Neural cell (in vitro differentiated cells): ENCODE measurements at regions not wholly inside any gene's neighbourhood (a gene's known extent, or its start where the extent isn't known, plus 50 kb on each side); places are given as distances from the start of the nearest gene placed in this dataset.

Source experiments
- H2AFZ ChIP-seq: fragments of 200-600, 300-800 bp; sonication (generic), shearing (Covaris generic); 2 replicates; pipeline ENCODE4 v1.6.0; 2014; ENCODE audit warnings: low read depth, mild to moderate bottlenecking, antibody characterized with exemption, low read length, moderate library complexity
- H3F3A ChIP-seq: fragments of 200-600 bp; shearing (Covaris generic); 2 replicates; pipeline ENCODE4 v1.6.1; 2016; ENCODE audit warnings: mild to moderate bottlenecking, moderate library complexity, mixed read lengths, antibody characterized with exemption, low read length; ENCODE audit not compliant: insufficient read depth, poor library complexity, severe bottlenecking
- H3K27ac ChIP-seq: fragments of 200-600, 300-800 bp; sonication (generic), shearing (Covaris generic); 2 replicates; pipeline ENCODE4 v1.5.1; 2014; ENCODE audit warnings: mild to moderate bottlenecking, low read length, moderate library complexity
- H3K27me3 ChIP-seq: fragments of 300-800, 200-600 bp; sonication (generic), shearing (Covaris generic); 2 replicates; pipeline ENCODE4 v1.6.0; 2014; ENCODE audit warnings: mild to moderate bottlenecking, low read depth, low read length, moderate library complexity; ENCODE audit not compliant: insufficient read depth
- H3K36me3 ChIP-seq: fragments of 300-800, 200-600 bp; sonication (generic), shearing (Covaris generic); 2 replicates; pipeline ENCODE4 v1.5.1; 2014; ENCODE audit warnings: mild to moderate bottlenecking, antibody characterized with exemption, low read length, moderate library complexity; ENCODE audit not compliant: insufficient read depth
- H3K4me2 ChIP-seq: fragments of 300-800, 200-600 bp; sonication (generic), shearing (Covaris generic); 2 replicates; pipeline ENCODE4 v1.6.0; 2014; ENCODE audit warnings: mild to moderate bottlenecking, low read length
- H3K4me3 ChIP-seq: fragments of 300-800, 200-600 bp; sonication (generic), shearing (Covaris generic); 2 replicates; pipeline ENCODE4 v1.5.1; 2014; ENCODE audit warnings: mild to moderate bottlenecking, low read length, moderate library complexity
- H3K79me2 ChIP-seq: fragments of 200-600 bp; shearing (Covaris generic); replicated peaks from 2 replicates; pipeline ENCODE4 v1.6.0; 2014; ENCODE audit warnings: mild to moderate bottlenecking, low read length, moderate library complexity; ENCODE audit not compliant: insufficient read depth
- H3K9ac ChIP-seq: fragments of 300-800, 200-600 bp; sonication (generic), shearing (Covaris generic); 2 replicates; pipeline ENCODE4 v1.6.1; 2016; ENCODE audit warnings: mild to moderate bottlenecking, low read length, mixed read lengths
- H3K9me2 ChIP-seq: fragments of 200-600 bp; shearing (Covaris generic); 2 replicates; pipeline ENCODE4 v1.6.1; 2016; ENCODE audit warnings: mild to moderate bottlenecking, low read length, mixed read lengths; ENCODE audit not compliant: insufficient read depth
- H3K9me3 ChIP-seq: fragments of 200-600, 300-800 bp; sonication (generic), shearing (Covaris generic); 2 replicates; pipeline ENCODE4 v1.6.1; 2016; ENCODE audit warnings: mild to moderate bottlenecking, mixed run types, low read length, moderate library complexity, mixed read lengths
- H4K20me1 ChIP-seq: fragments of 200-600 bp; shearing (Covaris generic); 2 replicates; pipeline ENCODE4 v1.6.1; 2016; ENCODE audit warnings: mild to moderate bottlenecking, mixed run types; ENCODE audit not compliant: insufficient read depth
- EP300 ChIP-seq: fragments of 450-650 bp; conservative IDR thresholded peaks from 2 replicates; pipeline ENCODE4 v1.6.1; 2014; ENCODE audit warnings: antibody characterized with exemption, mild to moderate bottlenecking, moderate library complexity; ENCODE audit not compliant: poor library complexity, severe bottlenecking
- EZH2 ChIP-seq: fragments of 200-600, 300-800 bp; shearing (Covaris generic), sonication (generic); IDR thresholded peaks from 2 replicates; pipeline ENCODE4 v1.6.1; 2014; ENCODE audit warnings: antibody characterized with exemption, low read length, borderline replicate concordance, mild to moderate bottlenecking; ENCODE audit not compliant: insufficient read depth, poor library complexity, severe bottlenecking
- MXI1 ChIP-seq: fragments of 450-650 bp; conservative IDR thresholded peaks from 2 replicates; pipeline ENCODE4 v1.6.1; 2014; ENCODE audit warnings: antibody characterized with exemption, mild to moderate bottlenecking; ENCODE audit not compliant: poor library complexity, severe bottlenecking
- POLR2AphosphoS5 ChIP-seq: IDR thresholded peaks from 2 replicates; pipeline ENCODE4 v1.6.1; 2012
- RAD21 ChIP-seq: fragments of 450-650 bp; conservative IDR thresholded peaks from 2 replicates; pipeline ENCODE4 v1.6.1; 2014; ENCODE audit warnings: antibody characterized with exemption, mild to moderate bottlenecking, moderate library complexity
- SMC3 ChIP-seq: fragments of 450-650 bp; conservative IDR thresholded peaks from 2 replicates; pipeline ENCODE4 v1.6.1; 2014; ENCODE audit warnings: antibody characterized with exemption, mild to moderate bottlenecking, moderate library complexity; ENCODE audit not compliant: poor library complexity
- TAF1 ChIP-seq: IDR thresholded peaks from 2 replicates; pipeline ENCODE4 v1.6.1; 2012; ENCODE audit warnings: low read depth
- TF ChIP-seq, protein P1 (sequence below): IDR thresholded peaks from 2 replicates; pipeline ENCODE4 v1.6.1; 2012; ENCODE audit warnings: borderline replicate concordance
- TF ChIP-seq, protein P2 (sequence below): fragments of 450-650 bp; IDR thresholded peaks from 2 replicates; pipeline ENCODE4 v1.5.1; 2014; ENCODE audit warnings: antibody characterized with exemption, mild to moderate bottlenecking, moderate library complexity; ENCODE audit not compliant: poor library complexity, severe bottlenecking

DNA sequence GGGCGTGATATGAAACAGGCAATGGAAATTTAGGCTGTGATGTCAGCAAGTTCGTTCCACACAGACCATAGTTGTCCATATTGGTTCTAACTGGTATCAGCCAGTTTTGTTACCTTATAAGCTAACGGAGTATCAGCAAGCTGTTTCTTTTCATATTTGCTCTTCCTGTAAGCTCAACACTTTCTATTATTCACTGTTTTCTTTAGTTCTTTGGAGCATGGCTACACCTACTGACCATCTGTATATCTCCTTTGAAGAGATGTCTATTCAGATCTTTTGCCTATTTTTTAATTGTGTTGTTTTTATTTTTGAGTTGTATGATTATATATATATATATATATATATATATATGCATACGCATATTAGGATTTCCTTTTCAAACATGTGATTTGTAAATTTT lies 1057.2 kb upstream of the CDH10 start:
- H3K79me2 ChIP-seq: no peaks in the 10 kb centered on the region
- no peaks in the 10 kb centered on the region for H3K27me3 ChIP-seq
- no peaks in the 10 kb centered on the region for H3K9me2 ChIP-seq
- H3K9me3 ChIP-seq: no peaks in the 10 kb centered on the region
- H3K4me3 ChIP-seq: no peak overlapping the region
- H4K20me1 ChIP-seq: no peaks in the 10 kb centered on the region
- H3K36me3 ChIP-seq: no peaks in the 10 kb centered on the region
- no peak overlapping the region for H2AFZ ChIP-seq
- no peak overlapping the region for H3K9ac ChIP-seq
- H3K4me2 ChIP-seq: no peak overlapping the region
- no peaks in the 10 kb centered on the region for H3F3A ChIP-seq
- TF ChIP-seq POLR2AphosphoS5: no peak
- no peak for TF ChIP-seq TAF1
- no peak for TF ChIP-seq SMC3
- TF ChIP-seq, protein P1, sequence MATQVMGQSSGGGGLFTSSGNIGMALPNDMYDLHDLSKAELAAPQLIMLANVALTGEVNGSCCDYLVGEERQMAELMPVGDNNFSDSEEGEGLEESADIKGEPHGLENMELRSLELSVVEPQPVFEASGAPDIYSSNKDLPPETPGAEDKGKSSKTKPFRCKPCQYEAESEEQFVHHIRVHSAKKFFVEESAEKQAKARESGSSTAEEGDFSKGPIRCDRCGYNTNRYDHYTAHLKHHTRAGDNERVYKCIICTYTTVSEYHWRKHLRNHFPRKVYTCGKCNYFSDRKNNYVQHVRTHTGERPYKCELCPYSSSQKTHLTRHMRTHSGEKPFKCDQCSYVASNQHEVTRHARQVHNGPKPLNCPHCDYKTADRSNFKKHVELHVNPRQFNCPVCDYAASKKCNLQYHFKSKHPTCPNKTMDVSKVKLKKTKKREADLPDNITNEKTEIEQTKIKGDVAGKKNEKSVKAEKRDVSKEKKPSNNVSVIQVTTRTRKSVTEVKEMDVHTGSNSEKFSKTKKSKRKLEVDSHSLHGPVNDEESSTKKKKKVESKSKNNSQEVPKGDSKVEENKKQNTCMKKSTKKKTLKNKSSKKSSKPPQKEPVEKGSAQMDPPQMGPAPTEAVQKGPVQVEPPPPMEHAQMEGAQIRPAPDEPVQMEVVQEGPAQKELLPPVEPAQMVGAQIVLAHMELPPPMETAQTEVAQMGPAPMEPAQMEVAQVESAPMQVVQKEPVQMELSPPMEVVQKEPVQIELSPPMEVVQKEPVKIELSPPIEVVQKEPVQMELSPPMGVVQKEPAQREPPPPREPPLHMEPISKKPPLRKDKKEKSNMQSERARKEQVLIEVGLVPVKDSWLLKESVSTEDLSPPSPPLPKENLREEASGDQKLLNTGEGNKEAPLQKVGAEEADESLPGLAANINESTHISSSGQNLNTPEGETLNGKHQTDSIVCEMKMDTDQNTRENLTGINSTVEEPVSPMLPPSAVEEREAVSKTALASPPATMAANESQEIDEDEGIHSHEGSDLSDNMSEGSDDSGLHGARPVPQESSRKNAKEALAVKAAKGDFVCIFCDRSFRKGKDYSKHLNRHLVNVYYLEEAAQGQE: no peak
- TF ChIP-seq EP300: no peak
- TF ChIP-seq EZH2: no peak
- TF ChIP-seq, protein P2, sequence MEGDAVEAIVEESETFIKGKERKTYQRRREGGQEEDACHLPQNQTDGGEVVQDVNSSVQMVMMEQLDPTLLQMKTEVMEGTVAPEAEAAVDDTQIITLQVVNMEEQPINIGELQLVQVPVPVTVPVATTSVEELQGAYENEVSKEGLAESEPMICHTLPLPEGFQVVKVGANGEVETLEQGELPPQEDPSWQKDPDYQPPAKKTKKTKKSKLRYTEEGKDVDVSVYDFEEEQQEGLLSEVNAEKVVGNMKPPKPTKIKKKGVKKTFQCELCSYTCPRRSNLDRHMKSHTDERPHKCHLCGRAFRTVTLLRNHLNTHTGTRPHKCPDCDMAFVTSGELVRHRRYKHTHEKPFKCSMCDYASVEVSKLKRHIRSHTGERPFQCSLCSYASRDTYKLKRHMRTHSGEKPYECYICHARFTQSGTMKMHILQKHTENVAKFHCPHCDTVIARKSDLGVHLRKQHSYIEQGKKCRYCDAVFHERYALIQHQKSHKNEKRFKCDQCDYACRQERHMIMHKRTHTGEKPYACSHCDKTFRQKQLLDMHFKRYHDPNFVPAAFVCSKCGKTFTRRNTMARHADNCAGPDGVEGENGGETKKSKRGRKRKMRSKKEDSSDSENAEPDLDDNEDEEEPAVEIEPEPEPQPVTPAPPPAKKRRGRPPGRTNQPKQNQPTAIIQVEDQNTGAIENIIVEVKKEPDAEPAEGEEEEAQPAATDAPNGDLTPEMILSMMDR: no peak
- no peak for TF ChIP-seq RAD21
- TF ChIP-seq MXI1: no peak
- no peak overlapping the region for H3K27ac ChIP-seq

DNA sequence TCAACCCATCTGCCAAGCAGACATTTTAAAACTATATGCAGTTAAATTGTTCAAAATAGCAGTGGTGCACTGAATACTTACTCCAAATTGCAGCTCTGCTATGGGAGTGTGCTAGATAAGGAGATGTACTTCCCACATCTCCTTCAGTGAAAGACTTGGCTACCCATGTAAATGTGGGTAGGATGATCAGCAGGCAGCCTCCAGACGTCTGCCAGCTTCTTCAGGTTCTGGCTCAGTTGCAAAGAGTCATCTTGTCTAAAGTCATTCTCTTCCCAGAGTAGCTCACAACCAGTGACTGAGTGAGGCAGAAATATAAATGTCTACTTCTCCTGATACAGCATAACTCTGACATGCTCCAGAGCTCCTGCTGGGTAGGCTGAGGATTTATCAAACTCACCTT lies 1050.0 kb upstream of the CDH10 start:
- no peak overlapping the region for H2AFZ ChIP-seq
- no peak overlapping the region for H3K4me3 ChIP-seq
- H3K27ac ChIP-seq: no peak overlapping the region
- H3K36me3 ChIP-seq: no peaks in the 10 kb centered on the region
- no peak overlapping the region for H3K9ac ChIP-seq
- H3K9me2 ChIP-seq: no peaks in the 10 kb centered on the region
- H3K27me3 ChIP-seq: no peaks in the 10 kb centered on the region
- no peak overlapping the region for H3K4me2 ChIP-seq
- no peaks in the 10 kb centered on the region for H4K20me1 ChIP-seq
- no peaks in the 10 kb centered on the region for H3K9me3 ChIP-seq
- no peaks in the 10 kb centered on the region for H3K79me2 ChIP-seq
- H3F3A ChIP-seq: no peaks in the 10 kb centered on the region
- TF ChIP-seq POLR2AphosphoS5 (no peak), EP300 (no peak), MXI1 (no peak)
- TF ChIP-seq, protein P1: no peak
